GM21367 (cell line): ENCODE measurements at regions not wholly inside any gene's neighbourhood (a gene's known extent, or its start where the extent isn't known, plus 50 kb on each side); places are given as distances from the start of the nearest gene placed in this dataset.
"Not testable (repeated sequence)": the region's sequence is repeated elsewhere in the genome, so short reads cannot be mapped to it uniquely, and the experiment has no call there.

Source experiments
- ATAC-seq: cut with Tn5 transposase; IDR thresholded peaks from one replicate; pipeline ENCODE4 v1.9.1; 2021; ENCODE audit not compliant: unreplicated experiment

DNA sequence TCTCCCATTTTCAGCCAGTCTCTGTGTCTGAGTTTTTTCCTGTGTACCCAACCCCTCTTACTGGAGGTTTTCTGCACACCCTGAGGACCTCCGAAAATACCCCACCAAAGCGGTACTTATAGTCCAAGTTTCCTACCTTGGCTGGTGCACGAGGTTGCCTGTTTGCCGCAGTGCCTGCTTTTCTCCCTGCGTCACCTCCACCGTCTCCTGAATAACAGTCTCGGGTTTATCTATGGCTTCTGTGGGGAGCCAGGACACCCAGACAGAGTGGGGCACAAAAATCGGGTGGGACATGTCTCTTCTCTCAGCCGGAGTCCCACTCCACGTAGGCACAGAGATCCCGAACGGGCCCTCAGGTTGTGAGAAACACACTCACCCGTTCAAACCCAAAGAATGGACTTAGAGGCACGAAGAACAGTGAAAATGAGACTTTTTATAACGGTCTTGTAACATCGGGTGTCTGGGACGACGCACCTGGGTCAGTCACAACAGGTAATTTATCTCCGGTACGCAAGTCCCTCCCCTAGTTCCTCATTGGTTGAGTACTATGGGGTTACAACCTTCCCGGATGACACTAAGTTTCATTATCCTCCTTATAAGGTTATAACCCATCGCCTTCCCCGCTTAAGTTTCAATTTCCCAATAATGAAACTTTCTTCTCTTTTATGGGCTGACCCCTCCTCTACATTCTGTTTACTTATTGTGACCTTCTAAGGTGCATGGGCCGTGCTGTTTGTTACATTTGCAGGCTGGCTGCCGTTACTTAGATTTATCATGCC, 970.2 kb upstream of the COX7C start:
- ATAC-seq = no peak

DNA sequence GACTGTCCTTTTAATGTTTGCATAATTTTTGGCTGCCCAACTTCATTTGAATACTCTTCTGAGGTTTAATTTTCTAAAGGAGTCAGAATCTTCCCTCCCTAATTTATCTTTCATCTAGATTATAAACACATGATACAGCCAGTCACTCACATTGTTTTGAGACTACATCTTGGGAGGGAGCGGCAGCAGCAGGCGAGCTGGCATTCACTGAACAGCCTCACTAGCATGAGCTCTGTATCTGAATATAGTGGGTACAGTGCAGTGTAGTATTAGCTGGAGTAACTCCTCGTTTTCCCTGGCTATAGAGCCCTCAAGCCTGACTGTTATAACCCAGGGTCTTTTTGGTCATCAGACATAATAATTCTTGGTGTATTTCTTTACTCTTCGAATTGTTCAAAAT, 969.2 kb upstream of the COX7C start:
- no peak for ATAC-seq

GRCh38 chr5:85651731-85652130, 966.0 kb upstream of the COX7C start:
- ATAC-seq = no peak

- not testable (repeated sequence) for ATAC-seq
These were observed 963.6 kb upstream of the COX7C start for GRCh38 chr5:85654144-85654543.

DNA sequence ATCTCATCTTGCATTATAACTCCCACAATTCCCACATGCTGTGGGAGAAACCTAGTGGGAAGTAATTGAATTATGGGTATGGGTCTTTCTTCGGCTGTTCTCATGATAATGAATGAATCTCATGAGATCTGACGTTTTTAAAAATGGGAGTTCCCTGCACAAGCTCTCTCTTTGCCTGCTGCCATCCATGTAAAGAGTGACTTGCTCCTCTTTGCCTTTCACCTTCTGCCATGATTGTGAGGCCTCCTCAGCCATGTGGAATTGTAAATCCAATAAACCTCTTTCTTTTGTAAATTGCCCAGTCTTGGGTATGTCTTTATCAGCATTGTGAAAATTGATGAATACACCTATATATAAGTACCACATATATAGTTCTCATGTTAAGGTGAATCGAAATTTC, 961.7 kb upstream of the COX7C start:
- ATAC-seq = no peak

GRCh38 chr5:85657328-85657727, 960.4 kb upstream of the COX7C start:
- not testable (repeated sequence) for ATAC-seq

- not testable (repeated sequence) for ATAC-seq
These were observed 954.6 kb upstream of the COX7C start for GRCh38 chr5:85662969-85663707.

GRCh38 chr5:85663708-85664031, 954.1 kb upstream of the COX7C start:
- no peak for ATAC-seq

- no peak for ATAC-seq
These were observed 947.3 kb upstream of the COX7C start for GRCh38 chr5:85670417-85670816.

- ATAC-seq = no peak
These were observed 946.3 kb upstream of the COX7C start for GRCh38 chr5:85671223-85671970.

- no peak for ATAC-seq
These were observed 935.9 kb upstream of the COX7C start for GRCh38 chr5:85681871-85682270.

GRCh38 chr5:85684351-85684750, 933.4 kb upstream of the COX7C start:
- no peak for ATAC-seq

DNA sequence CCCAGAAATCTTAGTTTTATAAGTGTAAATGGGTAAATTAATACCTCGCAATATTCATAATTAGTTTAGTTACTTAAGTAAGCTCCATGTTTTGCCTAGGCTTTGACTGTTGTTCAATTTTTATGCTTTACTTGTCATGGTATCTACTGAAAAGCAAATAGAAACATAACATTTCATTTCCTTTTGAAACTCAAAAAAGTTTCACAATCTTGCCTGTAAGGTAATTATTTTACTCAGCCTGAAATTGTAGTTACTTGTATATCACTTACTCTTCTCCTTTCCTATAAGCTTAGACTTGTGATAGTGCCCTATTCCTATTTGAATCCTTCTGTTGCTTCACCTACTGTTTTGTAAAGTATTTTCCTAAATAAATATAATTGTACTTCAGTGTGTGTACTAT, 914.4 kb upstream of the COX7C start:
- ATAC-seq = no peak

GRCh38 chr5:85709728-85710127, 908.0 kb upstream of the COX7C start:
- no peak for ATAC-seq

GRCh38 chr5:85716344-85717202, 901.2 kb upstream of the COX7C start:
- no peak for ATAC-seq

GRCh38 chr5:85717203-85717563, 900.6 kb upstream of the COX7C start:
- ATAC-seq = no peak

DNA sequence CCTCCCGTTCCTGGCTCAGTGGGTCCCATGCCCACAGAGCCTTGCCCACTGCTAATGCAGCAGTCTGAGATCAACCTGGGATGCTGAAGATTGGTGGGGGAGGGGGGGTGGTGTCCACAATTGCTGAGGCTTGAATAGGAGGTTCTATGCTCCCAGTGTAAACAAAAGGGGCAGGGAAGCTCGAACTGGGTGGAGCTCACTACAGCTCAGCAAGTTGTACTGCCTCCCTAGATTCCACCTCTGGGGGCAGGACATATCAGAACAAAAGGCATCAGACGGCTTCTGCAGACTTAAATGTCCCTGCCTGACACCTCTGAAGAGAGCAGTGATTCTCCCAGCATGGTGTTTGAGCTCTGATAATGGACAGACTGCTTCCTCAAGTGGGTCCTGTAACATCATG, 885.6 kb upstream of the COX7C start:
- ATAC-seq = no peak

DNA sequence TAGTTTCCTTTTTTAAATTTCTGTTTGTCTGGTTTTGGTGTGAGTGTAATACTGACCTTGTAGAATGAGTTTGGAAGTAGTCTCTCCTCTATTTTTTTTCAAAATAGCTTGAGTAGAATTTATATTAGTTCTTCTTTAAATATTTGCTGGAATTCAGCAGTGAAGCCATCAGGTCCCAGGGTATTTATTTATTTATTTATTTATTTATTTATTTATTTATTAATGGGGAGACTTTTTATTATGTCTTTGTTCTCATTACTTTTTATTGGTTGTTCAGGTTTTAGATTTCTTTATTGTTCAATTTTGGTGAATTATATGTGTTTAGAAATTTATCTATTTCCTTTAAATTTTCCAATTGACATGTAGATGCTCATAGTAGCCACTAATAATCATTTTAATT, 875.8 kb upstream of the COX7C start:
- ATAC-seq = no peak

- no peak for ATAC-seq
These were observed 857.2 kb upstream of the COX7C start for GRCh38 chr5:85760519-85760918.

DNA sequence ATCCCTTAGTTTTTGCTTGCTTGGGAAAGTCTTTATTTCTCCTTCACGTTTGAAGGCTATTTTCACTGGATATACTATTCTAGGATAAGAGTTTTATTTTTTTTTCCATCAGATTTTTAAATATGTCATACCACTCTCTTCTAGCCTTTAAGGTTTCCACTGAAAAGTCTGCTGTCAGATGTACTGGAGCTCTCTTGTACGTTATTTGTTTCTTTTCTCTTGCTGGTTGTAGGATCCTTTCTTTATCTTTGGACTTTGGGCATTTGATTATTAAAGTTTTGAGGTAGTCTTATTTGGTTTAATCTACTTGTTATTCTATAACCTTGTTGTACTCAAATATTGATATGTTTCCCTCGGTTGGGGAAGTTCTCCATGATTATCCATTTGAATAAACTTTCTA, 848.4 kb upstream of the COX7C start:
- ATAC-seq = no peak

DNA sequence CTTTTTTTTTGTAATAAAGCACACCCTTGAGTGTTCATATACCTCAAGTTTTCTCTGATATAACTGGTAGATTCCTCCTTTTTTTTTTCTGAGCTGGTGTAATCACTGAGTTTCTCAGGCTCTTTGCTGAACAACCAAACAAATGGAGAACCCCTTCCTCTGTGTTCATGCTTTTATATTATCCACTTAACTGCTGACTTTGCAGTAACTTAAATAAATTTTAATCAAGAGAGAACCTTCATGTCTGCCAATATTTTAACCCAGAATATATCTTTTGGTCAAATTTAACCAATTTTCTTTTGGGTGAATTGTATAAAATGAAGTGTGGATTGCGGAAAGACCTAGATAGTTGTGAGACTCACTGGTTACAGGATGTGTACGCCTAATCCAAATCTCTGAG, 833.0 kb upstream of the COX7C start:
- ATAC-seq = no peak
